Type B pancreatic cell (in vitro differentiated cells): ENCODE measurements at regions not wholly inside any gene's neighbourhood (a gene's known extent, or its start where the extent isn't known, plus 50 kb on each side); places are given as distances from the start of the nearest gene placed in this dataset.

ENCODE experiments used
- DNase-seq: peaks from one replicate; pipeline ENCODE4 v3.0.0; 2021; ENCODE audit warnings: mixed read lengths; ENCODE audit not compliant: unreplicated experiment; ENCODE audit errors: extremely low spot score
- H3K27ac Mint-ChIP-seq: 2 replicates; pipeline ENCODE4 v1.8.0; 2021; ENCODE audit warnings: mild to moderate bottlenecking, mixed read lengths
- H3K27me3 Mint-ChIP-seq: 2 replicates; pipeline ENCODE4 v1.8.0; 2021; ENCODE audit warnings: mixed read lengths
- H3K36me3 Mint-ChIP-seq: 2 replicates; pipeline ENCODE4 v1.8.0; 2021; ENCODE audit warnings: mixed read lengths
- H3K4me1 Mint-ChIP-seq: one replicate; pipeline ENCODE4 v1.8.0; 2021; ENCODE audit warnings: mixed read lengths; ENCODE audit not compliant: unreplicated experiment
- H3K4me3 Mint-ChIP-seq: 2 replicates; pipeline ENCODE4 v1.8.0; 2021; ENCODE audit warnings: mild to moderate bottlenecking, mixed read lengths
- H3K9me3 Mint-ChIP-seq: 2 replicates; pipeline ENCODE4 v1.8.0; 2021; ENCODE audit warnings: mixed read lengths
- CTCF ChIP-seq: fragments of 200-600 bp; sonication (generic); conservative IDR thresholded peaks from 2 replicates; pipeline ENCODE4 v1.5.0; 2021; ENCODE audit warnings: antibody characterized with exemption, mild to moderate bottlenecking

DNA sequence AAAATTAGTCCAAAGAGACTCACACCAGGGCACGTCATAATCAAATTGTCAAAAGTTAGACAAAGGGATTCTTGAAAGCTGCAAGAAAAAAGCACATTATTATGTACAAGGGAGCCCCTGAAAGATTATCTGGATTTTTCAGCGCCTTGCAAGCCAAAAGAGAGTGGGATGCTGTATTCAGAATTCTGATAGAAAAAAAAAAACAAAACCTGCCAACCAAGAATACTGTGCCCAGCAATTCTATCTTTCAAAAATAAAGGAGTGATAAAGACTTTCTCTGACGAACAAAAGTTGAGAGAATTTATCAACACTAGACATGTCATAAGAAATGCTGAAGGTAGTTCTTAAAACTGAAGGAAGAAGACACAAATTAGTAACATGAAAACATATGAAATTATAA, 240.2 kb downstream of the SNX13 start:
- H3K27me3 Mint-ChIP-seq, result no peaks in the 10 kb centered on the region
- no peak for DNase-seq
- H3K4me1 Mint-ChIP-seq, result peaks cover 15% of the 10 kb centered on the region
- H3K36me3 Mint-ChIP-seq, result peaks cover 12% of the 10 kb centered on the region
- no peak overlapping the region for H3K27ac Mint-ChIP-seq
- H3K4me3 Mint-ChIP-seq, result no peak overlapping the region
- TF ChIP-seq CTCF, result no peak
- peaks cover 6% of the 10 kb centered on the region for H3K9me3 Mint-ChIP-seq

DNA sequence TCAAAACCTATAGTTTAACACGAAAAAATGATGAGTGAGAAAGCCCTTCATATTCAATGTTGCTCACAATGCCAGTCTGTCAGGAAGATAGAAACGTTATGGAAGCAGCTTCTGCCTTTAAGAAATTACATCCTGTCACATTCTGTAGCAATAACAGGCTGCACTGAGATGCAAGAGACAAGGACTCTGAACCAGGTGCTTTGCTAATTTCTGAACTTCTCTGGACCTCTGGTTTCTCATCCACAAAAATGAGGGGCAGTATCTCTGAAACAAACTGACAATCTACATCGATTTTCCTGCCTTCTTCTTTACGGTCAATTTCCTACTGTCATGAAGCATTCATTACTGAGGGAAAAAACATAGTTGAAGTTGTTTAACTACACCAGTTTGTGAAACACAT, 234.0 kb downstream of the SNX13 start:
- Mint-ChIP-seq H3K36me3 (peaks cover 2% of the 10 kb centered on the region), H3K4me3 (no peak overlapping the region), H3K4me1 (peaks cover 5% of the 10 kb centered on the region), H3K9me3 (no peaks in the 10 kb centered on the region), H3K27me3 (peaks cover 11% of the 10 kb centered on the region), H3K27ac (no peak overlapping the region)
- DNase-seq, result no peak
- no peak for TF ChIP-seq CTCF

DNA sequence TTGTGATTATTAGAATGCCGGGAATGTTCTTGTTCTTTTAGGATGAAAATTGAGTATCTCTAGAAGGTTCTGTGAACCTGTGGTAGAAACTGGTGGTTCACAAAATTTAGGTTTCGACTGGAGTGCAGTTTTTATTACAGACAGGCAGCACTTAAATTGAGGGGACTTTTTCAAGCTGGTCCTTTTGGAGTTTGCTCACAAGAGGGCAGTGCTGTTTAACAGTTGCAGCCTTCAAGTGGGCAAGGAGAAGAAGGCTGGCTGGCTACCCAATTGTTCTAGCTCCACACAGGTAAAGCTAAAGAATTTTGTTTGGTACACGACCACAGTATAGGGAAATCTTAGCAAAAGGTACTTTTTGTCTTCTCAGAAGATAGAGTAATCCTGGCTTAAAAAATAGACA, 233.6 kb downstream of the SNX13 start:
- DNase-seq, result no peak
- Mint-ChIP-seq H3K4me1 (peaks cover 5% of the 10 kb centered on the region), H3K27ac (no peak overlapping the region), H3K4me3 (no peak overlapping the region), H3K9me3 (no peaks in the 10 kb centered on the region), H3K36me3 (no peaks in the 10 kb centered on the region), H3K27me3 (peaks cover 11% of the 10 kb centered on the region)
- TF ChIP-seq CTCF, result peak; percentile 89

DNA sequence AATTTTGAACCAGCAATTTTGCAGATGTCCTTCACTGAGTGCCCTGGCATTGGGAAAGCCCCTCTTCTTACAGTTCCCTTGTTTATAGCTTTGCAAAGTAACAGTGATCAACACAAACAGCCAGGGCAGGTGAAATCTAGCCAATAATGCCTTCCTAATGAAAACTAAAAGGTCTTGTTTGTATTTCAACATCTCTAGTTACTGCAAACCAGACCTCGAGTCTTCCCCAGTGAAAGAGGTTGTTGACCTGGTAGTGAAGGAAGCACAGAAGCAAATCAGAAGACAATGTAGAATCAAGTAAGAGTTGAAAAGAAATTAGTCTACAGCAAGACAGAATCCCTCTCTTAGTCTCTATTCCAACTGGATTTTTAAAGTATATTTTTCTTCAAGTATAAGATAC, 231.2 kb downstream of the SNX13 start:
- H3K27ac Mint-ChIP-seq, result no peak overlapping the region
- peaks cover 5% of the 10 kb centered on the region for H3K4me1 Mint-ChIP-seq
- H3K36me3 Mint-ChIP-seq, result no peaks in the 10 kb centered on the region
- peaks cover 11% of the 10 kb centered on the region for H3K27me3 Mint-ChIP-seq
- DNase-seq, result no peak
- H3K4me3 Mint-ChIP-seq, result no peak overlapping the region
- no peak for TF ChIP-seq CTCF
- H3K9me3 Mint-ChIP-seq, result no peaks in the 10 kb centered on the region

DNA sequence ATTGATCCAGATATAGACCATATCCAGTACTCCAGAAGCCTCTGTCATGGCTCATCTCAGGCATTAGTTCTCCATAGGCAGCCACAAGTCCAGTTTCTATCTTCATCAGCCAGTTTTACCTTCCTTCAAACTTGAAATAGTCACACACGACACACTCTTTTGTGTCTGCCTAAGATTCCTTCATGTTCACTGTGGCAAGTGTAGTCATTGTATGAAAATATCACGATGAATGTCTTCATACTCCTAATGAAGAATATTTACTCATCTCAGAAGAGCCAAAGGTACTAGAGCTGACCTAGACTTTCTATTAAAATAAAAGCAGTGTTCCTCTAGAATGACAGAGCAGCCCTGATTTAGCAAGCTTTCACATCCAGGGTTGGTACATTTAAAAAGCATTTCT, 230.7 kb downstream of the SNX13 start:
- Mint-ChIP-seq H3K36me3 (no peaks in the 10 kb centered on the region), H3K27me3 (peaks cover 11% of the 10 kb centered on the region), H3K27ac (no peak overlapping the region), H3K4me3 (no peak overlapping the region), H3K9me3 (no peaks in the 10 kb centered on the region), H3K4me1 (peaks cover 5% of the 10 kb centered on the region)
- no peak for TF ChIP-seq CTCF
- no peak for DNase-seq

GRCh38 chr7:17710312-17710711, 230.0 kb downstream of the SNX13 start:
- TF ChIP-seq CTCF, result no peak
- no peak for DNase-seq
- H3K36me3 Mint-ChIP-seq, result no peaks in the 10 kb centered on the region

More at GRCh38 chr7:17710312-17710711, 230.0 kb downstream of the SNX13 start:
- no peak overlapping the region for H3K27ac Mint-ChIP-seq
- H3K27me3 Mint-ChIP-seq, result peaks cover 11% of the 10 kb centered on the region
- H3K4me1 Mint-ChIP-seq, result peaks cover 5% of the 10 kb centered on the region
- H3K4me3 Mint-ChIP-seq, result no peak overlapping the region
- no peaks in the 10 kb centered on the region for H3K9me3 Mint-ChIP-seq
